ENCODE measurements at regions not wholly inside any gene's neighbourhood (a gene's known extent, or its start where the extent isn't known, plus 50 kb on each side); places are given as distances from the start of the nearest gene placed in this dataset.

DNA sequence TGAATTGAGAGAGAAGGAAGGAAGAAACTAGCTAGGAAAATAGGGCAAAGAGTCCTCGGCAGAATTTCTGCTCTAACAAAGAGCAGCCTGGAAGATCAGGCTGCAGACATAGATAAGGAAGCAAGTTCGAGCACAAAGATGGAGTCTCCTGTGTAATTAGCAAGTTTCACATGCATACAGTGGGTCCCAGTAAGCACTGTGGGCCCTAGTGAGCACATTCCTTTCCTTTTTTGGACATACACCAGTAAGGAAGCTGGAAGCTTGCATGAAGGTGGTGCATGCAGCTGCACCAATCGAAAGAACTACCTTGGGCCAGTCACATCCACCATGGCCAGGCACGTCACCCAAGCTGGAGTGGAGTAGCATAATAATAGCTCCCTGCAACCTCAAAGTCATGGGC is 109.7 kb downstream of the NOL4 start:
- Histone ChIP-seq H3K36me3 (ENCODE audit: control insufficient read depth, insufficient read depth, low read length, severe bottlenecking) (no peaks in the 10 kb centered on the region), H3K27me3 (replicated peaks; ENCODE audit: control insufficient read depth, insufficient read depth, low read length) (no peaks in the 10 kb centered on the region), H3K4me3 (ENCODE audit: low read length) (no peak overlapping the region), H3K9me3 (ENCODE audit: control insufficient read depth, low read length) (no peaks in the 10 kb centered on the region), H3K4me1 (ENCODE audit: control insufficient read depth, insufficient read depth, low read length) (peaks cover 16% of the 10 kb centered on the region), H3K9ac (ENCODE audit: low read length) (no peak overlapping the region)
- no peak for DNase-seq (ENCODE audit: low read depth)

DNA sequence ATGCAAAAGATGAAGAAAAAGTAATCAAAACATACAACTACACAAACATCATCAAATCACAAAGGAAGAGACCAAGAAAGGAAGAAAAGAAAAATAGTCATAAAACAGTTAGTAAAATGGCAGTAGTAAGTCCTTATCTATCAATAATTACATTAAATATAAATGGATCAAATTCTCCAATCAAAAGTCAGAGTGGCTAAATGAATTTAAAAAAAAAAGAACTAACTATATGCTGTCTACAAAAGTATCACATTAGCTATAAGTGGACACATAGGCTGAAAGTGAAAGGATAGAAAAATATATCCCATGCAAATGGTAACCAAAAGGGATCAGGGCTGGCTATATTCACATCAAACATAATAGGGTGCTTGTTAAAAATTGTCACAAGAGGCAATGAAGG is 116.5 kb downstream of the NOL4 start:
- no peaks in the 10 kb centered on the region for H3K27me3 ChIP-seq (replicated peaks; ENCODE audit: control insufficient read depth, insufficient read depth, low read length)
- no peak overlapping the region for H3K9ac ChIP-seq (ENCODE audit: low read length)
- no peak overlapping the region for H3K4me3 ChIP-seq (ENCODE audit: low read length)
- no peaks in the 10 kb centered on the region for H3K36me3 ChIP-seq (ENCODE audit: control insufficient read depth, insufficient read depth, low read length, severe bottlenecking)
- peaks cover 16% of the 10 kb centered on the region for H3K9me3 ChIP-seq (ENCODE audit: control insufficient read depth, low read length)
- DNase-seq (ENCODE audit: low read depth): no peak
- H3K4me1 ChIP-seq (ENCODE audit: control insufficient read depth, insufficient read depth, low read length): no peaks in the 10 kb centered on the region

DNA sequence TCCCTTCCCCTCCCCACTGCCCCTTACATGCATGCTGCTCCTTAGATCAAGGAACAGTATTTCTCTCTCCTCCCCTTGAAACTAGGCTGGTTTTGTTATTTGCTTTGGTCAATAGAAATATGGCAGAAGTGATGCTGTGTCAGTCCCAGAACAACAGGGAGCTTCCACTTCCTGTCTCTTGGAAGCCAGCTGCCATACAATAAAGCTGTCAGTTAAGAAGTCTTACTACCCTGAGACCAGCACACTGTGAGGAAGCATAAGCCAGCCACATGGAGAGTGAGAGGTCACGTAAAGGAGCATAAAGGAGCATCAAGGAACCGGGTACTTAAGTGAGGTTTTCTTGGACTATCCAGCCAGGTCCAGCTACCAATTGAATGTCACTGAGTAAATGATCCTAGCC is 126.6 kb downstream of the NOL4 start:
- no peak for DNase-seq (ENCODE audit: low read depth)
- no peaks in the 10 kb centered on the region for H3K4me1 ChIP-seq (ENCODE audit: control insufficient read depth, insufficient read depth, low read length)
- H3K9ac ChIP-seq (ENCODE audit: low read length): no peak overlapping the region
- H3K36me3 ChIP-seq (ENCODE audit: control insufficient read depth, insufficient read depth, low read length, severe bottlenecking): no peaks in the 10 kb centered on the region
- H3K9me3 ChIP-seq (ENCODE audit: control insufficient read depth, low read length): no peaks in the 10 kb centered on the region
- H3K4me3 ChIP-seq (ENCODE audit: low read length): no peak overlapping the region
- H3K27me3 ChIP-seq (replicated peaks; ENCODE audit: control insufficient read depth, insufficient read depth, low read length): no peaks in the 10 kb centered on the region

- Histone ChIP-seq H3K36me3 (ENCODE audit: control insufficient read depth, insufficient read depth, low read length, severe bottlenecking) (no peaks in the 10 kb centered on the region), H3K9me3 (ENCODE audit: control insufficient read depth, low read length) (no peaks in the 10 kb centered on the region), H3K27me3 (replicated peaks; ENCODE audit: control insufficient read depth, insufficient read depth, low read length) (no peaks in the 10 kb centered on the region), H3K9ac (ENCODE audit: low read length) (no peak overlapping the region), H3K4me1 (ENCODE audit: control insufficient read depth, insufficient read depth, low read length) (no peaks in the 10 kb centered on the region), H3K4me3 (ENCODE audit: low read length) (no peak overlapping the region)
- DNase-seq (ENCODE audit: low read depth): no peak
Observed at GRCh38 chr18:34097312-34097711, 127.4 kb downstream of the NOL4 start.

DNA sequence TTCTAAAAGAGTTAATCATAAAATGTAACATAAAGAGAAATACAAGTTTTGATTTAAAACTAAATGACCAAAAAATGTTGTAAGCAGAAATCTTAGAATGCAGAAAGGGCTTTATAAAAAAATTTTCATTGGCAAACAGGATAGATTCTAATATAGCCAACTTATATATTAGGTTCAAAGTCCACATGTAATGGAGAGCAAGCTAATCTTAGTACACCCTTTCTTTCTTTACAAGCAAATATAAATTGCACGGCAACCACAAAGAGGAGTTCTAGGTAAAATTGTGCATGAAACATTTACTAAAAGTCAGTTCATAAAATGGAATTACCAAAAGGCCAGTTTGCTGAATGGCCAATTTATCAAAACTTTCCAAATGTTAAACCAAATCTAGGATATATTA is 130.6 kb downstream of the NOL4 start:
- DNase-seq (ENCODE audit: low read depth): no peak

DNA sequence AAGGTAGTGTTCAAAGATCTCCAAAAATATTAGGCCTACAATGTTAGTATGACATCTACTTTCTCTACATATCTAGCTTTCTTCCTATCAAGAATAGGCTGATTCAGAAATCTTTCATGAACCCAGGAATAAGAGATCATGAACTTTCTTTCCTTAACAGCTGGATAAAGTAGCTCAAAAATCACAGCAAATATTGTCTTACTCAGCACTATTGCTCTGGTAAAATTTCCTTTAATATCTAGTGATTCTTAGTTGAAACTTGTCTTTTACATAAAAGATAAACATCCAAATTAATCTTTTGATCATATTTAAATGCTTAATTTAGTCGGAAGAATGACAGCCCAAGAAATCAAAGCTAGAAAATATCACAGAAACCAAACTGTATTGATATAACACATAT is 131.9 kb downstream of the NOL4 start:
- H3K9me3 ChIP-seq (ENCODE audit: control insufficient read depth, low read length): no peaks in the 10 kb centered on the region
- no peak overlapping the region for H3K9ac ChIP-seq (ENCODE audit: low read length)
- DNase-seq (ENCODE audit: low read depth): no peak
- H3K4me3 ChIP-seq (ENCODE audit: low read length): no peak overlapping the region
- H3K27me3 ChIP-seq (replicated peaks; ENCODE audit: control insufficient read depth, insufficient read depth, low read length): no peaks in the 10 kb centered on the region
- no peaks in the 10 kb centered on the region for H3K36me3 ChIP-seq (ENCODE audit: control insufficient read depth, insufficient read depth, low read length, severe bottlenecking)
- no peaks in the 10 kb centered on the region for H3K4me1 ChIP-seq (ENCODE audit: control insufficient read depth, insufficient read depth, low read length)

More for the DNA sequence above, 130.6 kb downstream of the NOL4 start:
- no peak overlapping the region for H3K4me3 ChIP-seq (ENCODE audit: low read length)
- H3K4me1 ChIP-seq (ENCODE audit: control insufficient read depth, insufficient read depth, low read length): no peaks in the 10 kb centered on the region
- no peak overlapping the region for H3K9ac ChIP-seq (ENCODE audit: low read length)
- no peaks in the 10 kb centered on the region for H3K27me3 ChIP-seq (replicated peaks; ENCODE audit: control insufficient read depth, insufficient read depth, low read length)
- no peaks in the 10 kb centered on the region for H3K9me3 ChIP-seq (ENCODE audit: control insufficient read depth, low read length)
- H3K36me3 ChIP-seq (ENCODE audit: control insufficient read depth, insufficient read depth, low read length, severe bottlenecking): no peaks in the 10 kb centered on the region

DNA sequence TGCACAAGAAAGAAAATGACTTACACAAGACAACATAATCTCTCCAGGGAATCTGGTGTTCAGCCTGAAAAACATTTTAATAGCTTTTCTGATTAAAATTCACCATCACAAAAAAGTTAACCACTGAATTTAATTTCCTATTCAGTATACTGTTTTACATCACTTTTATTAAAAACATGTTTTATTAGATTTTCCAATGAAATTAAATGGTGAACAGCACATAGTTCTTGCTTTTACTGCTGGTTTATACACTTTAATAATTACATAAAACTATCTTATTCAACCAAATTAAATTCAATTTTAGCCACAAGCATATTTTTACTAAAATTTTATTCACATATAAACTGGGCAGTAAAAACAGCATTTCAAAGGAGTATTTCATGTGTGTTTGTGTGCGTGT is 138.3 kb downstream of the NOL4 start:
- DNase-seq (ENCODE audit: low read depth): no peak
- H3K36me3 ChIP-seq (ENCODE audit: control insufficient read depth, insufficient read depth, low read length, severe bottlenecking): no peaks in the 10 kb centered on the region
- no peak overlapping the region for H3K4me3 ChIP-seq (ENCODE audit: low read length)
- no peaks in the 10 kb centered on the region for H3K9me3 ChIP-seq (ENCODE audit: control insufficient read depth, low read length)
- no peak overlapping the region for H3K9ac ChIP-seq (ENCODE audit: low read length)
- no peaks in the 10 kb centered on the region for H3K27me3 ChIP-seq (replicated peaks; ENCODE audit: control insufficient read depth, insufficient read depth, low read length)
- H3K4me1 ChIP-seq (ENCODE audit: control insufficient read depth, insufficient read depth, low read length): no peaks in the 10 kb centered on the region

DNA sequence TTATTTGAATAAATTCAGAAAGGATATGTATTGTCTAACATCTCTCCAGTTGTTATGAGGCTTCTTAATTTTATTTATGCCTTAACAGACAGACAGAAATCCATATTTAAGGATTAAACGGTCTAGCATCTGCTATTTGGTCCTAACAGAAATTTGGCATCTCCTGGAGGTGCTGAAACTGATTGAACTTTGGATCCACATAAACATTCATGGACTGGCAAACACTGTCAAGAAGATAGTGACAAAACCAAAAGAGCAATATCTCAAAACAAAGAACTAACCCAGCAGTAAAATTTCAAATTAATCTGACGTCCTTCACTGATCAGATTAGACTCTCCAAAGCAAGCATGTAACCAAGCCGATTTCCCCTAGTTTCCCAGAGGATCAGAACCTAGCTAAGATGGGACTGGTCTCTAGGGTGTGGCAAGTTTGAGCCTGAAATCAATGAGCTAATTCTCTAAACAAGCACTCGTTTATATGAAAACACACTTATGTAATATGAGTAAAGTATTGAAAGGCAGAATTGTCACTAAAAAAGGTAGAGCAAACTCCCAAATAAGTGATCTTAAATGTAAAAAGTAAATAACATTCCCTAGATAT is 139.5 kb downstream of the NOL4 start:
- H3K4me1 ChIP-seq (ENCODE audit: control insufficient read depth, insufficient read depth, low read length): no peaks in the 10 kb centered on the region
- no peaks in the 10 kb centered on the region for H3K27me3 ChIP-seq (replicated peaks; ENCODE audit: control insufficient read depth, insufficient read depth, low read length)
- DNase-seq (ENCODE audit: low read depth): no peak
- no peaks in the 10 kb centered on the region for H3K9me3 ChIP-seq (ENCODE audit: control insufficient read depth, low read length)
- H3K36me3 ChIP-seq (ENCODE audit: control insufficient read depth, insufficient read depth, low read length, severe bottlenecking): no peaks in the 10 kb centered on the region
- H3K9ac ChIP-seq (ENCODE audit: low read length): no peak overlapping the region
- no peak overlapping the region for H3K4me3 ChIP-seq (ENCODE audit: low read length)

DNA sequence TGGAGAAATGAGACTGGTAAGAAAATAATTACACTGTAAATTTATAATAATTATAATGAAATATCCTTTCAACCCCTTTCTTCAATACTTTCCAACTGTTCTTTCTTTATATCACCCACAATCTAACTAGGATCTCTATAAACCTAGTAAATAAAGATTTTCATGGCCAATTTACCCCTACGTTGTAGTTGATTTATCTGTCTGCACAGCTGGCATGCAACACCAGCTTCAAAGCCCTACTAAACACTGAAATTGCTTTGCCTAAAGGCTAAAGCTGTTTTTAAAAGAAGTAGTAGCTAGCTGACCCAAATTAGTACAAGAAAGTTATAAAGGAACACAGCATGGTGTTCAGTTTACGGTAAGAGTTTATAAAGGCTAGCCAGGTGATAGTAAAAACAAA is 140.1 kb downstream of the NOL4 start:
- Histone ChIP-seq H3K9me3 (ENCODE audit: control insufficient read depth, low read length) (no peaks in the 10 kb centered on the region), H3K36me3 (ENCODE audit: control insufficient read depth, insufficient read depth, low read length, severe bottlenecking) (no peaks in the 10 kb centered on the region), H3K4me3 (ENCODE audit: low read length) (no peak overlapping the region), H3K27me3 (replicated peaks; ENCODE audit: control insufficient read depth, insufficient read depth, low read length) (no peaks in the 10 kb centered on the region), H3K4me1 (ENCODE audit: control insufficient read depth, insufficient read depth, low read length) (no peaks in the 10 kb centered on the region), H3K9ac (ENCODE audit: low read length) (no peak overlapping the region)
- DNase-seq (ENCODE audit: low read depth): no peak

- no peak overlapping the region for H3K4me3 ChIP-seq (ENCODE audit: low read length)
- no peak overlapping the region for H3K9ac ChIP-seq (ENCODE audit: low read length)
- peaks cover 5% of the 10 kb centered on the region for H3K27me3 ChIP-seq (replicated peaks; ENCODE audit: control insufficient read depth, insufficient read depth, low read length)
- no peaks in the 10 kb centered on the region for H3K4me1 ChIP-seq (ENCODE audit: control insufficient read depth, insufficient read depth, low read length)
- no peak for DNase-seq (ENCODE audit: low read depth)
- no peaks in the 10 kb centered on the region for H3K9me3 ChIP-seq (ENCODE audit: control insufficient read depth, low read length)
- H3K36me3 ChIP-seq (ENCODE audit: control insufficient read depth, insufficient read depth, low read length, severe bottlenecking): no peaks in the 10 kb centered on the region
Observed at GRCh38 chr18:34083910-34084535, 140.7 kb downstream of the NOL4 start.

DNA sequence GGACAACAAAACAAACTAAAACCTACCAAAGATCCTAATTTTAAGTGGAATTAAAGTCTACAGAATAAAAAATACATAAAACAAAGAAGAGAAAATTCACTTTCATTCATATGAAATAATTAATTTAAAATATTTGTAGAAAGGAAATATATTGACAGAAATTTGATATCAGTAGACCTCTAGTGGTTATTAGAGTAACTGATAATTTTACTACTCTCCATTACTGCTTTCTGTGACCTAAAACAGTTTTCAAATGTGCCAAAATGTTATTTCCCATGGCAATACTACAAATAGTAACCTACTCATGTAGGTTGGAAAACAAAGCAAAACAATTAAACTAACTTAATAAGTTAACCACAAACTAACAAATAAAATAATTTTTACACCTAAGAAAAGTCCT is 147.1 kb downstream of the NOL4 start:
- no peak for DNase-seq (ENCODE audit: low read depth)
- no peak overlapping the region for H3K4me3 ChIP-seq (ENCODE audit: low read length)
- peaks cover 6% of the 10 kb centered on the region for H3K27me3 ChIP-seq (replicated peaks; ENCODE audit: control insufficient read depth, insufficient read depth, low read length)
- no peaks in the 10 kb centered on the region for H3K36me3 ChIP-seq (ENCODE audit: control insufficient read depth, insufficient read depth, low read length, severe bottlenecking)
- no peak overlapping the region for H3K9ac ChIP-seq (ENCODE audit: low read length)
- no peaks in the 10 kb centered on the region for H3K4me1 ChIP-seq (ENCODE audit: control insufficient read depth, insufficient read depth, low read length)
- H3K9me3 ChIP-seq (ENCODE audit: control insufficient read depth, low read length): no peaks in the 10 kb centered on the region

Measured in adipocyte (in vitro differentiated cells).